Heart left ventricle (tissue), 13 donors: ENCODE measurements at regions not wholly inside any gene's neighbourhood (a gene's known extent, or its start where the extent isn't known, plus 50 kb on each side); places are given as distances from the start of the nearest gene placed in this dataset.

Source experiments
- POLR2A ChIP-seq, 2 donors: fragments of 450-650 bp; IDR thresholded peaks; one replicate each; pipeline ENCODE4 v1.6.1; 2017; ENCODE audit warnings: antibody characterized with exemption in 2 of 2, mild to moderate bottlenecking in 2 of 2, moderate library complexity in 2 of 2
- TF ChIP-seq, protein P1 (sequence below), 12 donors: fragments of 200-600 bp; sonication (generic) in 4 of 12; IDR thresholded peaks; one replicate each; pipeline versions ENCODE4 v1.5.0 to v1.8.0; 2018 to 2022; ENCODE audit warnings: antibody characterized with exemption in 12 of 12, mild to moderate bottlenecking in 5 of 12
- donor health status: ischemic (EF 13 %, LVEDD 7.1; RV severe dilation, severe dysfunction).
- donor health status: DM: no; HTN: yes; CAD: no.
- donor health status: DM: no; HTN: no; CAD: no.
- donor health status: ischemic (EF 25% LVEDD 6.9; RV normal size, moderate dysfunction).
- donor health status: ischemic (EF 25% LVEDD 5.7; RV mildly dilated, moderate dysfunction).
- donor health status: ischemic (EF 35%, LVEDD 5.7; RV mildly dilated, moderate dysfunction).
- donor health status: nonischemic (EF 11% LVEDD 7.7; RV severe dilation, severe dysfunction).
- donor health status: DM: yes; HTN: yes; CAD: no.
- donor health status: PGD.
- donor health status: ischemic (EF 29% LVEDD 5.4; RV normal size, mild dysfunction).
- donor health status: nonischemic (EF 23%, LVEDD 6.1; RV moderate dilation, normal function).

- TF ChIP-seq, protein P1, sequence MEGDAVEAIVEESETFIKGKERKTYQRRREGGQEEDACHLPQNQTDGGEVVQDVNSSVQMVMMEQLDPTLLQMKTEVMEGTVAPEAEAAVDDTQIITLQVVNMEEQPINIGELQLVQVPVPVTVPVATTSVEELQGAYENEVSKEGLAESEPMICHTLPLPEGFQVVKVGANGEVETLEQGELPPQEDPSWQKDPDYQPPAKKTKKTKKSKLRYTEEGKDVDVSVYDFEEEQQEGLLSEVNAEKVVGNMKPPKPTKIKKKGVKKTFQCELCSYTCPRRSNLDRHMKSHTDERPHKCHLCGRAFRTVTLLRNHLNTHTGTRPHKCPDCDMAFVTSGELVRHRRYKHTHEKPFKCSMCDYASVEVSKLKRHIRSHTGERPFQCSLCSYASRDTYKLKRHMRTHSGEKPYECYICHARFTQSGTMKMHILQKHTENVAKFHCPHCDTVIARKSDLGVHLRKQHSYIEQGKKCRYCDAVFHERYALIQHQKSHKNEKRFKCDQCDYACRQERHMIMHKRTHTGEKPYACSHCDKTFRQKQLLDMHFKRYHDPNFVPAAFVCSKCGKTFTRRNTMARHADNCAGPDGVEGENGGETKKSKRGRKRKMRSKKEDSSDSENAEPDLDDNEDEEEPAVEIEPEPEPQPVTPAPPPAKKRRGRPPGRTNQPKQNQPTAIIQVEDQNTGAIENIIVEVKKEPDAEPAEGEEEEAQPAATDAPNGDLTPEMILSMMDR (IDR thresholded peaks at IDR 0.05) = no peak
- TF ChIP-seq POLR2A (IDR thresholded peaks at IDR 0.05) = no peak
These were observed 118.8 kb upstream of the VIPR2 start for GRCh38 chr7:159263430-159263829.
